ENCODE measurements at regions not wholly inside any gene's neighbourhood (a gene's known extent, or its start where the extent isn't known, plus 50 kb on each side); places are given as distances from the start of the nearest gene placed in this dataset.

- no peak for TF ChIP-seq POLR2A (IDR thresholded peaks at IDR 0.05)
- TF ChIP-seq CTCF (IDR thresholded peaks at IDR 0.05), result no peak
Observed at GRCh38 chr3:77825001-77825827, 785.3 kb downstream of the ROBO2 start.

Data from esophagus squamous epithelium (tissue), 4 donors.